CD4-positive, alpha-beta T cell treated with Interleukin-17A for 1 hour (primary cell): ENCODE measurements at regions not wholly inside any gene's neighbourhood (a gene's known extent, or its start where the extent isn't known, plus 50 kb on each side); places are given as distances from the start of the nearest gene placed in this dataset.

ENCODE experiments used
- DNase-seq: peaks from one replicate; pipeline ENCODE4 v3.0.0-alpha.2; 2020

- no peak for DNase-seq
Observed at GRCh38 chr3:24944805-24945520, 450.3 kb upstream of the THRB start.

GRCh38 chr3:24945563-24945962 lies 450.9 kb upstream of the THRB start:
- DNase-seq, result no peak

GRCh38 chr3:24947103-24947502 lies 452.5 kb upstream of the THRB start:
- no peak for DNase-seq

GRCh38 chr3:24951180-24951579 lies 456.5 kb upstream of the THRB start:
- DNase-seq, result no peak

DNA sequence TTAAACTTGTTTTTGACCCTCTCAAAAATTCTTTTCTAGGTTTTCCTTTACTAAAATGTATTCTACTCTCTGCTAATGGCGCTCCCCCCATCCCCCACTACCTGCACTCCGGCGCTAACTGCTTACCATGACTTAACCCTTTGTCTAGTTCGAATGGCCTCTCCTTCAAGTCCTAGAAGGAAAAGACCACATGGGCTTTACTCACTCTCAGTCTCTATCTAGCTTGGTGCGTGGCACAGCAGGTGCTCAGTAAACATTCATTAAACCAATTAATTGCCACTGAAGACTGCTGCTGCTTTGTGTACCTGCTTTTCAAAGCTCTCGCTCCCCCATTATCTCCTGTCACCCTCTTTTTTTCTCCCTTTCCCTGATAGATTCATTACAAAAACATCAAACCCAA lies 457.7 kb upstream of the THRB start:
- DNase-seq, result no peak

GRCh38 chr3:24953060-24953771 lies 458.6 kb upstream of the THRB start:
- DNase-seq, result no peak

DNA sequence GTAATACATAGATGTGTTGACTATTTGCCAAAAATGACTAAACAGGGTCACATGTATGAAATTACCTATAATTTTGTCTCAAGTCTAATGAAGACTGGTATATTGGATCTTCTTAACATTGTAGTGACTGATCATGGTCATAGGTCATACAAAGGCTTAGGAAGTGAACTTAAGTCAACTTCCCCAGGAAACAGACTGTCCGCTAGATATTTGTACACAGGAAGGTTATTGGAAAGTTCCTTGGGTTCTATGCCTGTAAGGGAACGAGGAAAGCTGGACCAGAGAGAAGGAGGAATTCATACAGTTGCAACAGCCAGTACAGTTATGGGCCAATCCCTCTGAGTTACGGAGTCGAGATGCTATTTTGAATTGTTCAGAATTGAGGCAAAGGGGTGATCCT lies 462.0 kb upstream of the THRB start:
- no peak for DNase-seq

- DNase-seq, result no peak
Observed at GRCh38 chr3:24958271-24958670, 463.6 kb upstream of the THRB start.

DNA sequence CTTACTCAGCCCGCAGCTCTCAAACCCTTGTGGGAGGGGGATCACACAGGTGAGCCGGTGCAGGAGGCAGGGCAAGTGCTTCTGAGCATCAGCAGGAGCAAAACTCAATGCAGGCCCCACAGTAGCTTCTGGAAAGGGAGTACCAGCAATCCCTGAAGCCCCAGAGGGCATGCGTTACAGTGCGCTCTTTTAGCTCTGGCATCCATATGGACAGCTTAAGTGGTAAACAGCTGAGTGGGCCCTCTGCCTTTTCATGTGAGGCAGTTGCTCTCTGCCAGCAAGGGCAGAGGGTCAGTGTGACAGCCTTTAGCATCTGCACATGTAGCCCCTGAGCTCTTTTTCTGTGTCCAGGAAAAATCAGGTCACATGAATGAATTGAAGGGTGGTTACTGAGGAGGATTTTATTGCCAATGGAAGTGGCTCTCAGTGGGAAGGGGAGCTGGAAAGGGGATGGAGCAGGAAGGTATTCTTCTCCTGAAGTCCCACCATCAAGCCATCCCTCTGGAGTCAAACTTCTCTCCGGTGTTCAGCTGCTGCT lies 464.3 kb upstream of the THRB start:
- DNase-seq, result no peak

DNA sequence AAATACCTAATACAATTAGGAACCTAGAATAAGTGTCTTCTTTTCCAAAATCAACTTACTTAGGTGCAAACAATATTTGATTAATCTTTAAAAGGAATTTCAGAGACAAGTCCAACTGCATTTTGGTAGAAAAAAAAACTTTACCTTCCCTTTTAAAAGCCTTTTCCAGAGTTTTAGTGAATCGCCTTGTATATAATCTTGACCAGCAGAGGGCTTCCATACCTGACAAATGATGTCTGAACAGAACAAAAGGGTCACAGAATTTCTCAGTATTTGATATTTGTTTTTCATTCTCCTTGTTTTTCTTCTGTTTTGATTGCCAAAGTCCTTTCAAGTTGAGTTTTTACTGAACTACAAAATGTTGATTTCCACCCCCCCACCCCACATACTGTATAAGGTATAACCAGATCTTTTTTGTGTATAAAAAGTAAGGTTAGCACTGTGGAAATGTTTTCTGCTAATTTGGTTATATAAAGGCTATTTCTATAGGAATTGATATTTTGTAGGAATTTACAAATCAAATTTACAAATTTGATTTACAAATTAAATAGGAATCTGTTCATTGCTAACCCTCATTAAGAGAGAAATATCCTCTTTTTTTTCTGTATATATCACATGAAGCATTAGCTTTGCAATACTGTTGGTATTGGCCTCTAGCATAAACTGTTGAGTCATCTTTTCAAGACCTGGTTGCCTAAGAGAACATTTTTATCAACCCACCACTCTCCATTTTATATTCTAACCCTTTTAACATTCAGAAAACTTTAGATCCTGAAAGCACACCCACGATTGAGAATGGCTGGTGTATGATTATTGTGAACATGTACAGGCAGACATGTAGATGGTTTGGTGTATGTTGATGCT lies 464.1 kb upstream of the RARB start:
- DNase-seq, result no peak

DNA sequence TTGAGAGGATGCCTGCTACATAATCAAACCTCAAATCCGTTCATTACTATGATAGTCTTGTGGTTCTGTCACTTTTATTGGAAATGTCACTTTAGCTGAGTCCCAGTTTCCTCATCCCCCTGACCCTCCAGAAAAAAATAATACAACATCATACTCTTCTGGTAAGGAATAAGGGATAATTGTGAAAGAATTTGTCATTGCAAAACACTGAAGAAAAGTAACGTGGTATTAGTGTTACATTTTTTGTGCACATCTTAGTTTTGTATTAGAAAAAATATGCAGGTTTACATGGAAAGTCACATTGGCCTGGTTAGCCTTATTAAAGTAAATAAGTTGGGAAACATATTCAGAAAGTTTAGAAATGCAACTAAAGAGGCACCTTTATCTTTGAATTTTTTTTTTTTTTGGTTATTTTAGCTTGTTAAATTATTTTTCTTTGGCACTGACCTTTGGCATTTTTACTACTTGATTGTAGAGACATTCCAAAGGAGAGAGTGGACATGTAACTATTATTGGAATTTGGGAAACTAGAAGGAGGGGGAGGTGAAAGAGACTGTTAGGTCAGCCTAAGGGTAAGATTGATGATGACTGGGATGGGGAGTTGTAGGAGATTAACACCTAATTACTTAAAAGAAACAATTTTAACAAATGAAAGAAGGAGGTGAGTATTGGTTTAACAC lies 462.2 kb upstream of the RARB start:
- DNase-seq, result no peak

DNA sequence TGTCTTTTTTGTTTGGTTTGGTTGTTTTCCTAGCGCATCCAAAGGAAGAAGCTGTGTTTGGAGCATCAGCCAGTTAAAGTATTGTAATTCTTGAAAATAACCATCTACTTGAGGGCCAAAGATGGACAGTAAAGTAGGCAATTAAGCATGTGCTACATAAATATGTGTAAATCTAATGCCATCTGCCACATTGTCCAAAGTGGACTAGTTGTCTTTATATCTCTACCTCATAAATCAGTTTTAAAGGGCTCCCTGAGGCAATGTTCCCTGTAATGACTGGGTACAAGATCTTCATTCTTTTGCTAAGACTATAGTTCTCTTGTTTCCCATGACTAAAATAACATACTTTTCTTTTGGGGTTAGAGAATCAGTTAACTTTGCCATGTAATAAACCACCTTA lies 460.0 kb upstream of the RARB start:
- no peak for DNase-seq

GRCh38 chr3:24972491-24972890 lies 455.6 kb upstream of the RARB start:
- no peak for DNase-seq

GRCh38 chr3:24981309-24981708 lies 446.8 kb upstream of the RARB start:
- DNase-seq, result no peak

- DNase-seq, result no peak
Observed at GRCh38 chr3:24981924-24982323, 446.1 kb upstream of the RARB start.

- no peak for DNase-seq
Observed at GRCh38 chr3:24985668-24986067, 442.4 kb upstream of the RARB start.

DNA sequence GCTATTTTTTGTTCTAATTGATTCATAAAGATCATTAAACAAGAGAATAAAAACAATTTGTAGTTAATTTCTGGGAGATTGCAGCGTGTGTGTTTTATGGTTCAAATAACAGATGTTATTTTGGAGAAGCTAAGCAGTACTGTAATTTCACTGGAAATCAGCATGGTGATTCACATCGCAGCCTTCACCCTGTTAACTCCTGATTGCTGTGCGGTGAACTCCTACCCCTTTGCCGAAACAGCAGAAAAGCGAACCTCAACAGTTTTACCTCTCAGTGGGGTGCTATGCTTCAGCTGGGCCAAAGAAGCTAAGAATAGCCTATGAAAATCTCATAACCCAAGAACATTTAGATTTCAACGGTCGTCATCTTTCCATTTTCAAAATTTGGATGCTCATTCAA lies 441.5 kb upstream of the RARB start:
- no peak for DNase-seq

DNA sequence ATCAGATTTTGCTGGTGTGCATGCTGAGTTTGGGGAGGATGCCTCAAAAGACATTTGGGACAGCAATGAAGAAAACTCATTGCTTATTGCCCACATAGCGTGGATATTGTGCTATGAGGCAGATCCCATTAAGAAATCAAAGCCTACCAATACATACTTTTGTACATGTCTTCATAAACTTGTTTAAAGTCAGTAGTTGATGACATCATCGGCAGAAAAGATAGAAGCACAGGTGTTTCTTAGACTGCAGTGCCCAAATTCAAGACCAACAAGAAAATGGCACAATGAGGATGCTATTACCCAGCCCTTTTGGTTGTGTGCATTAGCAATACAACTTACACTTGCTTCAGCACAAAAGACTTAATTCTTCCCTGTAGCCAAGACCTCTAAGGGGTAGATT lies 428.7 kb upstream of the RARB start:
- no peak for DNase-seq

DNA sequence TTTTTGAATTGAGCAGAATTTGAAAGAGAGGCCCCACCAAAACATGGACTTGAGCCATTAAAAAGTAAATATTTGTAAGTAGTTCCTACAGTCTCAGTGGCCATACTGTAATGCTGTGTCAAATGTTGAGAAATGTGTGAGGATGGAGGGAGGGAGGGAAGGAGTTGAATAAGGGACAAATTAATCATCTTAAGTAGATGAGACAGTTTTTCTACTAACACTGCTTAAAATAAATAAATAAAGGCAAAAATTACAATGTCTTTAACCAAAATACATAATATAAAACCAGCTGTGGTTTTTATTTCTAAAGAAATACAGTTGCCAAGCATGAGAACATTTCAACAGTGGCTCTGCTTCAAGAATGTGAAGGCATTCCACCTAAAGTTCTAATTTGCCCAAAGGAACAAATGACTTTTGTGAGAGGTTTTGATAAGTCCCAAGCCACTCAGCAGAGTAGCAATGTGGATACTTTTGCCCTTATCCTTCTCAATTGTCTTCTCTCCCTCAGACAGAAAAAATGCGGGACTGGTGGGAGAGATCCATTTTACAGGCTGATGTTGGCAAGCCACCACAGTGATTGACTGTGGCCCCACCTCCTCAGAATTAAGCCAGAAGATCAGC lies 427.0 kb upstream of the RARB start:
- no peak for DNase-seq

GRCh38 chr3:25002052-25002451 lies 426.0 kb upstream of the RARB start:
- no peak for DNase-seq

- DNase-seq, result no peak
Observed at GRCh38 chr3:25007974-25008658, 419.9 kb upstream of the RARB start.

DNA sequence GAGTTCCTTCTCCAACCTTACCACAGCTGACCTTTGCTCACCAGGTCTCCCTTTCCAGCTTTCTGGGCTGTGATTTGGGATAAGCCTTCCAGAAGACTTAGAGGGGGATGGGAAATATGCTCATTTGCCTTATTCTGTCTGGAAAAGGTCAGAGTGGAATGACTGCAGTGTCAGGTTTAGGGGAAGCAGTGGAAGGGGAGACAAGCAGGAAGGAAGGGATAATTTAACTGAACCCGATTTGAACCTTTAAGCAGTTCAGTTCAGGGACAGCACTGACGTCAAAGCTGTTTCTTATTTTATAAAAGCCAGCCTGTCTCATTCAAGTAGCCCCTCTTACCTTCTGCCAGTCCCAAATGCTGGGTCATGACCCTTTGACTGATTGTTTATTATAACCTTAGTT lies 418.4 kb upstream of the RARB start:
- DNase-seq, result no peak
